ENCODE measurements at regions not wholly inside any gene's neighbourhood (a gene's known extent, or its start where the extent isn't known, plus 50 kb on each side); places are given as distances from the start of the nearest gene placed in this dataset.

GRCh38 chr6:7000825-7001777 is 106.7 kb upstream of the RREB1 start:
- Histone ChIP-seq H3K27me3 (no peaks in the 10 kb centered on the region), H3K36me3 (no peaks in the 10 kb centered on the region), H3K4me3 (no peak overlapping the region), H3K9me3 (no peaks in the 10 kb centered on the region), H3K4me1 (no peaks in the 10 kb centered on the region), H3K27ac (no peak overlapping the region)
- intact Hi-C loops (cut with DNase I; ENCODE audit: low total_unique reads): no loop called here
- DNase-seq: no peak
- TF ChIP-seq CTCF (IDR thresholded peaks at IDR 0.05) (no peak), POLR2A (IDR thresholded peaks at IDR 0.05) (no peak)

- intact Hi-C loops (cut with DNase I; ENCODE audit: low total_unique reads): no loop called here
- no peak overlapping the region for H3K27ac ChIP-seq
- no peaks in the 10 kb centered on the region for H3K9me3 ChIP-seq
- no peak for DNase-seq
- no peaks in the 10 kb centered on the region for H3K4me1 ChIP-seq
- no peaks in the 10 kb centered on the region for H3K27me3 ChIP-seq
- no peaks in the 10 kb centered on the region for H3K36me3 ChIP-seq
- no peak for TF ChIP-seq CTCF (IDR thresholded peaks at IDR 0.05)
- TF ChIP-seq POLR2A (IDR thresholded peaks at IDR 0.05): no peak
- no peak overlapping the region for H3K4me3 ChIP-seq
These were observed 104.7 kb upstream of the RREB1 start for GRCh38 chr6:7003041-7003440.

GRCh38 chr6:7004581-7005297 is 103.0 kb upstream of the RREB1 start:
- Histone ChIP-seq H3K4me1 (no peaks in the 10 kb centered on the region), H3K36me3 (no peaks in the 10 kb centered on the region), H3K9me3 (no peaks in the 10 kb centered on the region), H3K27ac (no peak overlapping the region), H3K4me3 (no peak overlapping the region), H3K27me3 (no peaks in the 10 kb centered on the region)
- DNase-seq: no peak
- TF ChIP-seq POLR2A (IDR thresholded peaks at IDR 0.05) (no peak), CTCF (IDR thresholded peaks at IDR 0.05) (no peak)
- intact Hi-C loops (cut with DNase I; ENCODE audit: low total_unique reads): no loop called here

- intact Hi-C loops (cut with DNase I; ENCODE audit: low total_unique reads): no loop called here
- no peak for DNase-seq
- Histone ChIP-seq H3K4me1 (no peaks in the 10 kb centered on the region), H3K4me3 (no peak overlapping the region), H3K36me3 (no peaks in the 10 kb centered on the region), H3K27ac (no peak overlapping the region), H3K9me3 (no peaks in the 10 kb centered on the region), H3K27me3 (no peaks in the 10 kb centered on the region)
- no peak for TF ChIP-seq CTCF (IDR thresholded peaks at IDR 0.05)
- no peak for TF ChIP-seq POLR2A (IDR thresholded peaks at IDR 0.05)
These were observed 101.1 kb upstream of the RREB1 start for GRCh38 chr6:7006515-7007191.

Measured in uterus (tissue), 3 donors.